ENCODE measurements at regions not wholly inside any gene's neighbourhood (a gene's known extent, or its start where the extent isn't known, plus 50 kb on each side); places are given as distances from the start of the nearest gene placed in this dataset.

DNA sequence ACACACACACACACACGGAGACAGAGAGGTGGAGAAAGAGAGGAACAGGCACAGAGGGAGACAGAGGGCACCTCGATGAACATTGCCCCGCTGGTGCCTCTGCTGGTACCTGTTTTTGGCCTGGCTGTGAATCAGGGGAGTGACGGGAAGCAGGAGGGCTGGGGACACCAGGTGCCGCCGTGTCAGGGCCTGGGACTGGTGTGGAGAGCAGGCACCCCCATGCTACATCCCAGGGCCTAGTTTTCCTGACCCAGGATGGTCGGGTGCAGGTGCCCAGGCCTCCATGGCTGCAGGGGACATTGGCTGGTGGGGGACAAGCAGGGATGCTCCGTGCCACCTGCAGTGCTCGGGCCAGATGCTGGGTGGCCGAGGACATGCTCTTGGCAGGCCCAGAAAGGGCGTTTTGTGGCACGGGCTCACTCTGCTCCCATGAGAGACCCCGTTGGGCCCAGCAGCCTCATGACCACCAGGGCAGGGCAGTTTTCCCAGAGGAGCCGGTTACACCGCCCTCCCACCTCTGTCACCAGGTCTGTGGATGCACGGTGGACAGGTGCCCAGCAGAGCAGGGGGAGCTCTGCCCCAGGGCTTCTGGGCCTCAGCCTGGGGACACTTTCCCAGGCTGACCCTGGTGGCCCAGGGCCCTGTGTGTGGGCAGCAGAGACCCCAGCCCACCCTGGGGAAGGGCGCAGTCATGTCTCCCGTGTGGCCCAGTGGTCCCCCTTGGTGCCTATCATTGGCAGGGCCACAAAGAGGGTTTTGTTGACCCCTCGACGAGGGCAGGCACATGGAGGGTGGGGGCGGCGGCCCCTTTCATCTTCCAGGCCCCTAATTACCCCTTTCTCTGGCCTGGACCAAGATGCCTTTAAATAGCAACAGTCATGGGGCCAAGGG is 207.5 kb upstream of the RTL1 start:
- TF ChIP-seq, protein P1, sequence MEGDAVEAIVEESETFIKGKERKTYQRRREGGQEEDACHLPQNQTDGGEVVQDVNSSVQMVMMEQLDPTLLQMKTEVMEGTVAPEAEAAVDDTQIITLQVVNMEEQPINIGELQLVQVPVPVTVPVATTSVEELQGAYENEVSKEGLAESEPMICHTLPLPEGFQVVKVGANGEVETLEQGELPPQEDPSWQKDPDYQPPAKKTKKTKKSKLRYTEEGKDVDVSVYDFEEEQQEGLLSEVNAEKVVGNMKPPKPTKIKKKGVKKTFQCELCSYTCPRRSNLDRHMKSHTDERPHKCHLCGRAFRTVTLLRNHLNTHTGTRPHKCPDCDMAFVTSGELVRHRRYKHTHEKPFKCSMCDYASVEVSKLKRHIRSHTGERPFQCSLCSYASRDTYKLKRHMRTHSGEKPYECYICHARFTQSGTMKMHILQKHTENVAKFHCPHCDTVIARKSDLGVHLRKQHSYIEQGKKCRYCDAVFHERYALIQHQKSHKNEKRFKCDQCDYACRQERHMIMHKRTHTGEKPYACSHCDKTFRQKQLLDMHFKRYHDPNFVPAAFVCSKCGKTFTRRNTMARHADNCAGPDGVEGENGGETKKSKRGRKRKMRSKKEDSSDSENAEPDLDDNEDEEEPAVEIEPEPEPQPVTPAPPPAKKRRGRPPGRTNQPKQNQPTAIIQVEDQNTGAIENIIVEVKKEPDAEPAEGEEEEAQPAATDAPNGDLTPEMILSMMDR (IDR thresholded peaks at IDR 0.05) = no peak
- Histone ChIP-seq H3K36me3 (no peaks in the 10 kb centered on the region), H3K4me1 (no peaks in the 10 kb centered on the region), H3K27ac (no peak overlapping the region), H3K4me3 (no peak overlapping the region), H3K27me3 (peaks cover 0 to 8% (median 0%) of the 10 kb centered on the region in 7 donors), H3K9me3 (peaks cover 0 to 18% (median 0%) of the 10 kb centered on the region in 11 donors)
- ATAC-seq (no peak), DNase-seq (no peak)
- 77 to 79% methylated on average over 22 of the region's 22 CpGs for WGBS, 2 donors
- intact Hi-C loops (cut with DNase I) = no loop called here

- intact Hi-C loops (cut with DNase I) = no loop called here
- WGBS, 2 donors = 52 to 64% methylated on average over 22 to 23 of the region's 23 CpGs
- Histone ChIP-seq H3K4me3 (no peak overlapping the region), H3K36me3 (no peaks in the 10 kb centered on the region), H3K9me3 (peaks cover 0 to 12% (median 0%) of the 10 kb centered on the region in 11 donors), H3K27ac (no peak overlapping the region), H3K4me1 (no peaks in the 10 kb centered on the region), H3K27me3 (peaks cover 0 to 9% (median 0%) of the 10 kb centered on the region in 7 donors)
- DNase-seq (no peak), ATAC-seq (no peak)
- TF ChIP-seq, protein P1 (IDR thresholded peaks at IDR 0.05) = no peak
Measured at GRCh38 chr14:101111620-101112290, 208.2 kb upstream of the RTL1 start.

DNA sequence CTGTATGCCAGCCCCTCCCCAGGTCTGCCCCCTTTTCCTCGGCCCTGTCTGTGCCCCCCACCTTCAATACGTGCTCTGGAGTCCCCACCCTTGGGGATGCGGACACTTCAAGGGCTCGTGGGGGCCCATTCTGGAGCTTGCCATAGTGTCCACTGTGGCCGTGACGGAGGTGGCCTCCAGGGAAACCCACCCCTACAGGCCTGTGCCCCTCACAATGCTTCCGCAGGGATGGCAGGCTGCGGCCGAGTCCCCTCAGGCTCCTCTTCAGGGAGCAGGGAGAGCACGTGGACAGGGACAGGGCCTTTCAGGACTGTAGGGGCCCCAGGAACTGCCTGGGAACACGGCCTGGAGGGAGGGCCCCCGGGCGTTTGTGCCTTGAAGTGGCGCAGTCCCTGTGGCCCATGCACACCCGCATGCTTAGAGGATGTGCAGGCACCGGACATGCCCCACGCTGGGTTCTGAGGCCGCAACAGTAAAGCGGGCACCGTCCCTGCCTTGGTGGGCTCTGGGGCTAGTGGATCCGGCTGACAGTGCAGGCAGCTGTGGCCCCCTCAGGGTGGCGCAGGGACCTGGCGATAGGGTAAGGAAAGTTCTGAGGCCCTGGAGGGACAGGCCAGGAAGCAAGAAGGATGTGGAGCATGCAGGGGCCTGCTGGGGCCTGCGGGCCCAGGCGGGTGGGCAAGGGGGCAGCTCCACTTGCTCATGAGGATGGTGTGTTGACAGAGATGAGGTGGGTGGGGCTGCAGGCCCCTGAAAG is 209.0 kb upstream of the RTL1 start:
- H3K9me3 ChIP-seq = peaks cover 0 to 4% (median 0%) of the 10 kb centered on the region in 11 donors
- intact Hi-C loops (cut with DNase I) = no loop called here
- H3K27ac ChIP-seq = no peak overlapping the region
- TF ChIP-seq, protein P1 (IDR thresholded peaks at IDR 0.05) = no peak
- 90% methylated on average over 25 of the region's 25 CpGs for WGBS, 2 donors
- ATAC-seq = no peak
- H3K4me3 ChIP-seq = no peak overlapping the region
- no peaks in the 10 kb centered on the region for H3K36me3 ChIP-seq
- H3K27me3 ChIP-seq = peaks cover 0 to 12% (median 0%) of the 10 kb centered on the region in 7 donors
- H3K4me1 ChIP-seq = no peaks in the 10 kb centered on the region
- no peak for DNase-seq

DNA sequence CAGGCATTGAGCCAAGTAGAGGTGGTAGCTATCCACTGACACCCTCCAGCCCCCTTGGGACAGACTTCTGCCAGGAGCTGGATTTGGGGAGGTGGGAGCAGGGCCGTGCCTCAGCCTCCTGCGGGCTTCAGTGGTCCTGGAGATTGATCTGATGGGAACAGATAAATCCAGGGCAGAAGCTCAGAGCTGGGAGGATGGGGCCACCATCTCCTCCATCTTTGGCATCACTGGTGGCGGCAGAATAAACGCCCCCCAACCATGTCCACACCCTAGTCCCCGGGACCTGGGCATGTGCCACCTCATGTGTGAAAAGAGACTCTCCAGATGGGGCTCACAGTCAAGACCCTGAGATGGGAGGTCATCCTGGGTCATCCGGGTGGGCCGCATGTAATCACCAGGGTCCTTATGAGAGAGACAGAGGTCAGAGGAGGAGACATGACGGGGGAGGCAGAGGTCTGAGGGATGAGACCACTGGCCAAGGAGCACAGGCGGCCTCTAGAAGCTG is 209.6 kb upstream of the RTL1 start:
- no peak overlapping the region for H3K4me3 ChIP-seq
- 90 to 94% methylated on average over 9 of the region's 9 CpGs for WGBS, 2 donors
- no peaks in the 10 kb centered on the region for H3K4me1 ChIP-seq
- TF ChIP-seq, protein P1 (IDR thresholded peaks at IDR 0.05) = no peak
- ATAC-seq = no peak
- H3K36me3 ChIP-seq = no peaks in the 10 kb centered on the region
- no peak overlapping the region for H3K27ac ChIP-seq
- intact Hi-C loops (cut with DNase I) = no loop called here
- DNase-seq = no peak
- peaks cover 0 to 12% (median 0%) of the 10 kb centered on the region in 7 donors for H3K27me3 ChIP-seq
- H3K9me3 ChIP-seq = no peaks in the 10 kb centered on the region
